Endothelial cell of umbilical vein (primary cell): ENCODE measurements at regions not wholly inside any gene's neighbourhood (a gene's known extent, or its start where the extent isn't known, plus 50 kb on each side); places are given as distances from the start of the nearest gene placed in this dataset.

Source experiments
- BruUV-seq: library from RNA; stranded (reverse); fragments of 400-500 nt; replicated peaks from 2 replicates; lab custom pipeline; 2021; lab: Mats Ljungman, UMichigan
- CTCF ChIA-PET: fragments of 300-600, 350-600 bp; sonication (Branson Sonifier 250); formaldehyde crosslinking; loops from one replicate; lab custom pipeline; 2021; ENCODE audit warnings: antibody characterized with exemption, inconsistent platforms; lab: Charles Lee
- POLR2A ChIA-PET: fragments of 300-600, 350-600 bp; sonication (Branson Sonifier 250); formaldehyde crosslinking; loops from one replicate; lab custom pipeline; 2021; ENCODE audit warnings: antibody characterized with exemption, inconsistent platforms; lab: Charles Lee
- DNase-seq: peaks from one replicate; pipeline ENCODE4 v3.0.0-alpha.2; 2011; ENCODE audit warnings: low read depth, low spot score
- FAIRE-seq: peaks from 2 replicates; lab custom pipeline; 2011; peaks lifted over from hg19 to GRCh38; lab: Jason Lieb, UNC
- H2AFZ ChIP-seq: 2 replicates; pipeline ENCODE4 v1.6.0; 2012; ENCODE audit warnings: low read depth, low read length, control low read depth, inconsistent platforms
- H3K27ac ChIP-seq: 2 replicates; pipeline ENCODE4 v1.5.1; 2011; ENCODE audit warnings: low read depth, mild to moderate bottlenecking, control low read depth, low read length, moderate library complexity; ENCODE audit not compliant: insufficient read depth
- H3K27me3 ChIP-seq, 2 experiments: 2 replicates each; pipeline versions ENCODE4 v1.6.0 to v1.6.1; 2011; ENCODE audit warnings: low read length in 2 of 2, mixed read lengths in 1 of 2; ENCODE audit not compliant: control insufficient read depth in 2 of 2, insufficient read depth in 2 of 2
- H3K36me3 ChIP-seq, 2 experiments: 2 replicates in 1 of 2; 3 replicates in 1 of 2; pipeline ENCODE4 v1.5.1; 2011; ENCODE audit warnings: low read length in 2 of 2, mild to moderate bottlenecking in 1 of 2, moderate library complexity in 1 of 2; ENCODE audit not compliant: control insufficient read depth in 2 of 2, insufficient read depth in 2 of 2; ENCODE audit errors: extremely low read depth in 1 of 2
- H3K4me1 ChIP-seq: 3 replicates; pipeline ENCODE4 v1.5.1; 2011; ENCODE audit warnings: mild to moderate bottlenecking, low read length; ENCODE audit not compliant: control insufficient read depth, insufficient read depth; ENCODE audit errors: extremely low read depth
- H3K4me2 ChIP-seq: 2 replicates; pipeline ENCODE4 v1.6.1; 2011; ENCODE audit warnings: low read length, control low read depth, mixed read lengths; ENCODE audit not compliant: insufficient read depth
- H3K4me3 ChIP-seq, 3 experiments: fragments of 200-600 bp in 1 of 3; sonication (generic), shearing (Covaris generic) in 1 of 3; replicated peaks in 1 of 3; 2 replicates each; pipeline ENCODE4 v1.5.1; 2011 to 2016; ENCODE audit warnings: control low read depth in 3 of 3, low read length in 3 of 3, mild to moderate bottlenecking in 2 of 3, inconsistent platforms in 1 of 3, low read depth in 1 of 3, moderate library complexity in 1 of 3; ENCODE audit not compliant: insufficient read depth in 1 of 3
- H3K79me2 ChIP-seq: 2 replicates; pipeline ENCODE4 v1.6.0; 2012; ENCODE audit warnings: low read length, inconsistent platforms; ENCODE audit not compliant: control insufficient read depth, insufficient read depth
- H3K9ac ChIP-seq: replicated peaks from 2 replicates; pipeline ENCODE3; 2011; ENCODE audit warnings: low read length, control low read depth; ENCODE audit not compliant: insufficient read depth; ENCODE audit errors: extremely low read depth
- H3K9me1 ChIP-seq: replicated peaks from 3 replicates; pipeline ENCODE4 v1.6.0; 2011; ENCODE audit warnings: mild to moderate bottlenecking, low read length; ENCODE audit not compliant: control insufficient read depth, insufficient read depth; ENCODE audit errors: extremely low read depth
- H3K9me3 ChIP-seq: replicated peaks from 2 replicates; pipeline ENCODE4 v1.5.1; 2012; ENCODE audit warnings: low read length, inconsistent platforms; ENCODE audit not compliant: control insufficient read depth, insufficient read depth
- H4K20me1 ChIP-seq: replicated peaks from 2 replicates; pipeline ENCODE3; 2011; ENCODE audit warnings: mild to moderate bottlenecking, low read length; ENCODE audit not compliant: control insufficient read depth, insufficient read depth; ENCODE audit errors: extremely low read depth
- EZH2 ChIP-seq: IDR thresholded peaks from 2 replicates; pipeline ENCODE4 v1.6.1; 2012; ENCODE audit warnings: borderline replicate concordance, low read depth, mild to moderate bottlenecking, moderate library complexity, low read length, inconsistent platforms; ENCODE audit not compliant: severe bottlenecking
- FOS ChIP-seq: IDR thresholded peaks from 2 replicates; pipeline ENCODE4 v1.6.1; 2011; ENCODE audit warnings: mild to moderate bottlenecking, low read length, moderate library complexity, borderline replicate concordance; ENCODE audit not compliant: insufficient read depth
- GATA2 ChIP-seq: IDR thresholded peaks from 2 replicates; pipeline ENCODE4 v1.7.0; 2011; ENCODE audit warnings: low read depth, mild to moderate bottlenecking, moderate library complexity, mixed read lengths, low read length; ENCODE audit not compliant: insufficient read length, insufficient read depth
- JUN ChIP-seq: IDR thresholded peaks from 2 replicates; pipeline ENCODE4 v1.6.1; 2011; ENCODE audit warnings: borderline replicate concordance, low read depth; ENCODE audit not compliant: insufficient read length, insufficient read depth
- POLR2A ChIP-seq: IDR thresholded peaks from 2 replicates; pipeline ENCODE4 v1.6.1; 2012; ENCODE audit warnings: low read depth, mild to moderate bottlenecking, control low read depth, low read length
- dilution Hi-C: fragments of 300-500 bp; cut with MboI; formaldehyde crosslinking; loops from one replicate; pipeline ENCODE4 v1.15.0; 2019; ENCODE audit warnings: low sequenced_read_pairs; ENCODE audit not compliant: extremely low pct_ligation_motif_present
- intact Hi-C: fragments of 100-400 bp; cut with micrococcal nuclease; formaldehyde crosslinking; loops from one replicate; pipeline ENCODE4 v1.10.0; 2022
- TF ChIP-seq, protein P1 (sequence below): IDR thresholded peaks from 2 replicates; pipeline ENCODE4 v1.6.1; 2011; ENCODE audit not compliant: insufficient read depth, insufficient read length
- TF ChIP-seq, protein P2 (sequence below), 2 donors: IDR thresholded peaks; 1 replicate in 1 of 2; 2 replicates in 1 of 2; pipeline ENCODE4 v1.5.1; 2011; ENCODE audit warnings: low read length in 2 of 2, mild to moderate bottlenecking in 2 of 2, moderate library complexity in 2 of 2, control low read depth in 1 of 2, inconsistent platforms in 1 of 2, low read depth in 1 of 2; ENCODE audit not compliant: insufficient read depth in 1 of 2; ENCODE audit errors: extremely low read depth in 1 of 2

DNA sequence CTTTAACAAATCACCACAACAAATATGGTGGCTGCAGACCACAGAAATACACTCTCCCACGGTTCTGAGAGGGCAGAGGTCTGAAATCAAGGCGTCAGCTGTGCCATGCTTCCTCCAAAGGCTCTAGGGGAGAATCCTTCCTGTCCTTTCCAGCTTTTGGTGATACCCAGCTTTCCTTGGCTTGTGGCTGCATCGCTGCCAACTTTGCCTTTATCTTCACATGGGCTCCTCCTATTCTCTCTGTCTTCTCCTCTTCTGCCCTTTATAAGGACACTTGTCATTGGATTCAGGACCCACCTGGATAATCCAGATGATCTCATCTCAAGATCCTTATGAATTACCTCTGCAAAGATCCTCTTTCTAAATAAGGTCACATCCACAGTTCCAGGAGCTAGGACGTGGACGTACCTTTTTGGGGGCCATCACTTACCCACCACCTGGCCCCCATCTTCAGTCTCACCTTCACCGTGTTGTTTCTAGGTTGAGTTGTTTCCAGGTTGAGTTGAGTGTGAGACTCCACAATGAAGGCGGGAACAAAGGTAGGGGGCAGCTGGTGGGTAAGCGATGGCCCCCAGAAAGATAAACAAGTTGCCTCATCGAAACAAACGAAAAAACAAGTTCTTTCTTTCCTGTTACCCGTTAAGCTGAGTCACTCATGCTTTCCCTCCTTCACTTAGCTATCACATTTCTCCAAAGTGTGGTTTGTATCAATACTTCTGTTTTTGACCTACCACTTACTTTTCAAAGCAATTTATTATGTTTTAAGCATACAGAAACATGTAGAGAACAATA, 68.9 kb upstream of the SLC22A16 start:
- ChIA-PET POLR2A (no interaction called here), CTCF (interaction anchor here (1.6 kb wide), 1 partner anchor 17 kb away, joined by 6 read pairs; no protein-coding TSS in a partner anchor)
- H3K27me3 ChIP-seq: peaks cover 80 to 85% of the 10 kb centered on the region in 2 experiments
- H3K9me1 ChIP-seq: no peaks in the 10 kb centered on the region
- no TSS peak for BruUV-seq
- no peaks in the 10 kb centered on the region for H3K4me1 ChIP-seq
- DNase-seq (no peak), FAIRE-seq (no peak)
- H3K4me2 ChIP-seq: no peak overlapping the region
- H3K36me3 ChIP-seq: no peaks in the 10 kb centered on the region
- no peak overlapping the region for H3K4me3 ChIP-seq
- intact Hi-C loops (no loop called here), dilution Hi-C loops (no loop called here)
- H3K9ac ChIP-seq: no peak overlapping the region
- H3K9me3 ChIP-seq: no peaks in the 10 kb centered on the region
- no peak overlapping the region for H3K27ac ChIP-seq
- H3K79me2 ChIP-seq: no peaks in the 10 kb centered on the region
- H4K20me1 ChIP-seq: no peaks in the 10 kb centered on the region
- TF ChIP-seq GATA2 (no peak), JUN (no peak), EZH2 (no peak)
- no peak overlapping the region for H2AFZ ChIP-seq

DNA sequence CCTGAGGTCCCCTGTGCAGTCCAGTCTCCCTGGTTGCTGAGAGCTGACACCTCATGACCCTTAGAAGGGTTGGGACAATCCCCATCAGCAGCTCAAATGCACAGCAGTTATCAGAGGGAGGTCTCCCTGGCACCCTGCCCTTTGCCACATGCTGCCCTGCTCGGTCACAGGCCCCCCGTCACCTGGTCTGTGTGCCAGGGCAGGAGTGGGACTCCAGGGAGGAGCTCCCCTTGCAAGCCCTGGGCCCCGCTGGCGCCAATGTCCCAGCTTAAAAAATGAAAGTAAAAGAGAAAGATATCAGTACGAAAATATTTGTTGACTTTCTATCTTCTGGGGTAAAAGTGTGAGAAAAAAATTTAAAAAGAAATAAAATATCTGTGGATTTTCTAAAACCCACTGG, 68.1 kb upstream of the SLC22A16 start:
- H3K4me1 ChIP-seq: no peaks in the 10 kb centered on the region
- H2AFZ ChIP-seq: no peak overlapping the region
- no peak overlapping the region for H3K4me2 ChIP-seq
- no peaks in the 10 kb centered on the region for H3K9me3 ChIP-seq
- FAIRE-seq (no peak), DNase-seq (no peak)
- no peak overlapping the region for H3K27ac ChIP-seq
- no peaks in the 10 kb centered on the region for H4K20me1 ChIP-seq
- H3K36me3 ChIP-seq: no peaks in the 10 kb centered on the region
- POLR2A ChIA-PET: no interaction called here
- no peaks in the 10 kb centered on the region for H3K79me2 ChIP-seq
- no peak overlapping the region for H3K9ac ChIP-seq
- H3K27me3 ChIP-seq: peaks cover 82 to 84% of the 10 kb centered on the region in 2 experiments
- H3K4me3 ChIP-seq: no peak overlapping the region
- no peak for TF ChIP-seq POLR2A
- TF ChIP-seq, protein P1, sequence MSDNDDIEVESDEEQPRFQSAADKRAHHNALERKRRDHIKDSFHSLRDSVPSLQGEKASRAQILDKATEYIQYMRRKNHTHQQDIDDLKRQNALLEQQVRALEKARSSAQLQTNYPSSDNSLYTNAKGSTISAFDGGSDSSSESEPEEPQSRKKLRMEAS: no peak
- TF ChIP-seq, protein P2, sequence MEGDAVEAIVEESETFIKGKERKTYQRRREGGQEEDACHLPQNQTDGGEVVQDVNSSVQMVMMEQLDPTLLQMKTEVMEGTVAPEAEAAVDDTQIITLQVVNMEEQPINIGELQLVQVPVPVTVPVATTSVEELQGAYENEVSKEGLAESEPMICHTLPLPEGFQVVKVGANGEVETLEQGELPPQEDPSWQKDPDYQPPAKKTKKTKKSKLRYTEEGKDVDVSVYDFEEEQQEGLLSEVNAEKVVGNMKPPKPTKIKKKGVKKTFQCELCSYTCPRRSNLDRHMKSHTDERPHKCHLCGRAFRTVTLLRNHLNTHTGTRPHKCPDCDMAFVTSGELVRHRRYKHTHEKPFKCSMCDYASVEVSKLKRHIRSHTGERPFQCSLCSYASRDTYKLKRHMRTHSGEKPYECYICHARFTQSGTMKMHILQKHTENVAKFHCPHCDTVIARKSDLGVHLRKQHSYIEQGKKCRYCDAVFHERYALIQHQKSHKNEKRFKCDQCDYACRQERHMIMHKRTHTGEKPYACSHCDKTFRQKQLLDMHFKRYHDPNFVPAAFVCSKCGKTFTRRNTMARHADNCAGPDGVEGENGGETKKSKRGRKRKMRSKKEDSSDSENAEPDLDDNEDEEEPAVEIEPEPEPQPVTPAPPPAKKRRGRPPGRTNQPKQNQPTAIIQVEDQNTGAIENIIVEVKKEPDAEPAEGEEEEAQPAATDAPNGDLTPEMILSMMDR (IDR thresholded peaks at IDR 0.05; ENCODE audit: extremely low read depth in 1 of 2, insufficient read depth in 1 of 2, low read depth in 1 of 2, low read length in 2 of 2): no peak
- no peak for TF ChIP-seq GATA2
- no peak for TF ChIP-seq FOS
- dilution Hi-C loops: no loop called here
- CTCF ChIA-PET: no interaction called here
- intact Hi-C loops: no loop called here
- no TSS peak for BruUV-seq
- H3K9me1 ChIP-seq: no peaks in the 10 kb centered on the region
